ENCODE measurements at regions not wholly inside any gene's neighbourhood (a gene's known extent, or its start where the extent isn't known, plus 50 kb on each side); places are given as distances from the start of the nearest gene placed in this dataset.

DNA sequence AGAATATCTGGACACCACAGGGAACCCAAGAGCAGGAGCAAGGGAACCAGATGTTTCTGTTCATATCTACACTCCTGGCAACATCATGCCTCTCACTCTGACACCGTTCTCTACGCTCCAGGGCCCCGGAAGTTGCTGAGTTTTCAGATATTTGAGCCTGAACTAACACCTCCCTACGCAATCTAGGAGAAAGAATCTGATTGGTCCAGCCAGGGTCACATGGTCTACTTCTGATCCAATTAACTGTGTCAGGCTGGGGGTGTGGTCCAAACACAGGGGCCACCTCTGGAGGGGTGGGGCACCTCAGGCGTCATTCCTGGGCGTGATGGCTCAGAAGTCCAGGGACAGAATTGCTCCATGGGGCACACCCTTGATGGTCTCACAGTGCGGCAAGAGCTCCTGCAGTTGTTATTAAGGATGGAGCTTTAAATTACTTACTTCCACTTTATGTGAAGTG lies 165.5 kb downstream of the PTPN11 start:
- intact Hi-C loops (cut with micrococcal nuclease; ENCODE audit: unreplicated experiment) = no loop called here
- BruUV-seq (replicated peaks) = no TSS peak
- no peaks in the 10 kb centered on the region for H3K4me1 Mint-ChIP-seq (ENCODE audit: low read depth, unreplicated experiment)
- H3K4me3 Mint-ChIP-seq (ENCODE audit: low read depth, unreplicated experiment) = no peak overlapping the region
- H3K27me3 Mint-ChIP-seq (ENCODE audit: unreplicated experiment) = peaks cover 63% of the 10 kb centered on the region
- no peaks in the 10 kb centered on the region for H3K36me3 Mint-ChIP-seq (ENCODE audit: insufficient read depth, unreplicated experiment)
- H3K9me3 Mint-ChIP-seq (ENCODE audit: low read depth, unreplicated experiment) = no peaks in the 10 kb centered on the region
- CTCF ChIA-PET = interaction anchor here (0.6 kb wide), 1 partner anchor 64 kb away, joined by 3 read pairs; no protein-coding TSS in a partner anchor
- H3K27ac Mint-ChIP-seq (ENCODE audit: unreplicated experiment) = no peak overlapping the region
- DNase-seq = no peak
- TF ChIP-seq, protein P1, sequence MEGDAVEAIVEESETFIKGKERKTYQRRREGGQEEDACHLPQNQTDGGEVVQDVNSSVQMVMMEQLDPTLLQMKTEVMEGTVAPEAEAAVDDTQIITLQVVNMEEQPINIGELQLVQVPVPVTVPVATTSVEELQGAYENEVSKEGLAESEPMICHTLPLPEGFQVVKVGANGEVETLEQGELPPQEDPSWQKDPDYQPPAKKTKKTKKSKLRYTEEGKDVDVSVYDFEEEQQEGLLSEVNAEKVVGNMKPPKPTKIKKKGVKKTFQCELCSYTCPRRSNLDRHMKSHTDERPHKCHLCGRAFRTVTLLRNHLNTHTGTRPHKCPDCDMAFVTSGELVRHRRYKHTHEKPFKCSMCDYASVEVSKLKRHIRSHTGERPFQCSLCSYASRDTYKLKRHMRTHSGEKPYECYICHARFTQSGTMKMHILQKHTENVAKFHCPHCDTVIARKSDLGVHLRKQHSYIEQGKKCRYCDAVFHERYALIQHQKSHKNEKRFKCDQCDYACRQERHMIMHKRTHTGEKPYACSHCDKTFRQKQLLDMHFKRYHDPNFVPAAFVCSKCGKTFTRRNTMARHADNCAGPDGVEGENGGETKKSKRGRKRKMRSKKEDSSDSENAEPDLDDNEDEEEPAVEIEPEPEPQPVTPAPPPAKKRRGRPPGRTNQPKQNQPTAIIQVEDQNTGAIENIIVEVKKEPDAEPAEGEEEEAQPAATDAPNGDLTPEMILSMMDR (IDR thresholded peaks at IDR 0.05; ENCODE audit: unreplicated experiment) = no peak

GRCh38 chr12:112586148-112586783 lies 167.5 kb downstream of the PTPN11 start:
- no TSS peak for BruUV-seq (replicated peaks)
- Mint-ChIP-seq H3K27me3 (ENCODE audit: unreplicated experiment) (peaks cover 51% of the 10 kb centered on the region), H3K4me3 (ENCODE audit: low read depth, unreplicated experiment) (no peak overlapping the region), H3K27ac (ENCODE audit: unreplicated experiment) (no peak overlapping the region), H3K36me3 (ENCODE audit: insufficient read depth, unreplicated experiment) (no peaks in the 10 kb centered on the region), H3K4me1 (ENCODE audit: low read depth, unreplicated experiment) (no peaks in the 10 kb centered on the region), H3K9me3 (ENCODE audit: low read depth, unreplicated experiment) (no peaks in the 10 kb centered on the region)
- TF ChIP-seq, protein P1 (IDR thresholded peaks at IDR 0.05; ENCODE audit: unreplicated experiment) = no peak
- CTCF ChIA-PET = interaction anchor here (0.6 kb wide), 1 partner anchor 35 kb away, joined by 7 read pairs; no protein-coding TSS in a partner anchor
- intact Hi-C loops (cut with micrococcal nuclease; ENCODE audit: unreplicated experiment) = no loop called here
- no peak for DNase-seq

GRCh38 chr12:112589275-112589674 lies 170.5 kb downstream of the PTPN11 start:
- CTCF ChIA-PET = no interaction called here
- no peak overlapping the region for H3K4me3 Mint-ChIP-seq (ENCODE audit: low read depth, unreplicated experiment)
- H3K9me3 Mint-ChIP-seq (ENCODE audit: low read depth, unreplicated experiment) = no peaks in the 10 kb centered on the region
- no peaks in the 10 kb centered on the region for H3K4me1 Mint-ChIP-seq (ENCODE audit: low read depth, unreplicated experiment)
- TF ChIP-seq, protein P1 (IDR thresholded peaks at IDR 0.05; ENCODE audit: unreplicated experiment) = no peak
- H3K36me3 Mint-ChIP-seq (ENCODE audit: insufficient read depth, unreplicated experiment) = no peaks in the 10 kb centered on the region
- intact Hi-C loops (cut with micrococcal nuclease; ENCODE audit: unreplicated experiment) = no loop called here
- no TSS peak for BruUV-seq (replicated peaks)
- peaks cover 62% of the 10 kb centered on the region for H3K27me3 Mint-ChIP-seq (ENCODE audit: unreplicated experiment)
- H3K27ac Mint-ChIP-seq (ENCODE audit: unreplicated experiment) = no peak overlapping the region
- no peak for DNase-seq

GRCh38 chr12:112590281-112590680 lies 171.5 kb downstream of the PTPN11 start:
- intact Hi-C loops (cut with micrococcal nuclease; ENCODE audit: unreplicated experiment) = no loop called here
- no TSS peak for BruUV-seq (replicated peaks)
- Mint-ChIP-seq H3K27me3 (ENCODE audit: unreplicated experiment) (peaks cover 72% of the 10 kb centered on the region), H3K36me3 (ENCODE audit: insufficient read depth, unreplicated experiment) (no peaks in the 10 kb centered on the region), H3K27ac (ENCODE audit: unreplicated experiment) (no peak overlapping the region), H3K4me1 (ENCODE audit: low read depth, unreplicated experiment) (no peaks in the 10 kb centered on the region), H3K4me3 (ENCODE audit: low read depth, unreplicated experiment) (no peak overlapping the region), H3K9me3 (ENCODE audit: low read depth, unreplicated experiment) (no peaks in the 10 kb centered on the region)
- no peak for DNase-seq
- TF ChIP-seq, protein P1 (IDR thresholded peaks at IDR 0.05; ENCODE audit: unreplicated experiment) = no peak
- CTCF ChIA-PET = no interaction called here

All from Calu3 (cell line).